GDM1 (cell line): ENCODE measurements at regions not wholly inside any gene's neighbourhood (a gene's known extent, or its start where the extent isn't known, plus 50 kb on each side); places are given as distances from the start of the nearest gene placed in this dataset.

Experiments
- DNase-seq: peaks from one replicate; lab custom pipeline; 2025; lab: John Stamatoyannopoulos, UW

DNA sequence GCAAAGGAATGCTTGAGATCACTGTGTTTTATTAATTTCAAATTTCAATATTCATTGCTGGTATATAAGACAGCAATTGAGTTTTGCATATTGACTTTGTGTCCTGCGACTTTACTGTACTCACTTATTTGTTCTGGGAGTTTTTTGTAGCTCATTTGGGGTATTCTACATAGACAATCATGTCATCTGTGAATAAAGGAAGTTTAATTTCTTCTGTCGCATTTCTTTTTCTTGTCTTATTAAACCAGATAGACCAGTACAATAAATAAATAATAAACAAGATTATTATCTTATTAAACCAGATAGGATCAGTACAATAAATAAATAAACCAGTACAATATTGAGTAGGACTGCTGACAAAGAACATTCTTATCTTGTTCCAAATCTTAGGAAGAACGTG lies 448.2 kb downstream of the RPS24 start:
- no peak for DNase-seq

DNA sequence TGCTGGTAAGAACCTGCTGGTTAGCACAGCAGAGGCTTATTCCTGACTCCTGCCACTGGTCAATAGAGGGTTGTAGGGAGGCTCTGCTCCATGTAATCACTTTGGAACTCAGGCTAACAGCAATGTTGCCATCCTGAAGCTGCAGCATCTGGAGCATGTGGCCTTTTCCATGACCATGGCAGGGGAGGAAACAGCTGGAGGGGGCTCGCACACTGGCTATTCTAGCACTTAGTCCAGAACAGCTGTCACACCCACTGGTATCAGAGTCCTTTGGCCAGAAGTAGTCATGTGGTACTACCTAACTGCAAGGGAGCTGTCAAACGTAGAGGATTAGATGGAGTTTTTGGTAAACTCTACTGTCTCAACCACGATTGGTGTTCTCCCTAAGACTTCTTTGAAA lies 450.0 kb downstream of the RPS24 start:
- no peak for DNase-seq

DNA sequence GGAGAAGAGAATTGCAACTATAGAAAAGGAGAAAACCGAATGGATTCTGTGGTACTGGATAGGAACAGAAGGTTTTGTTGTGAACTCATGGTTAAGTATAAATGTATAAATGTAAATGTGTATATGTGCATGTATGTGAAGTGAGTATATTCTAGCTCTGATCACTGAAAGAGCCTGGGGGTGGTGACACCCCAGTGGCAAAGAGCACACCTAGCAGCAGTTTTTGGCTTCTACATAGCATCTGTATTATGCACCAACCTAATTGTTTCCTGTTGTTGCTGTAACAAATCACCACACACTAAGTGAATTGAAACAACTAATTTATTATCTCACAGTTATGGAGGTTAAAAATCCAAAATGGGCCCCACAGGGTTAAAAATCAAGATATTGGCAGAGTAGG lies 455.4 kb downstream of the RPS24 start:
- no peak for DNase-seq

DNA sequence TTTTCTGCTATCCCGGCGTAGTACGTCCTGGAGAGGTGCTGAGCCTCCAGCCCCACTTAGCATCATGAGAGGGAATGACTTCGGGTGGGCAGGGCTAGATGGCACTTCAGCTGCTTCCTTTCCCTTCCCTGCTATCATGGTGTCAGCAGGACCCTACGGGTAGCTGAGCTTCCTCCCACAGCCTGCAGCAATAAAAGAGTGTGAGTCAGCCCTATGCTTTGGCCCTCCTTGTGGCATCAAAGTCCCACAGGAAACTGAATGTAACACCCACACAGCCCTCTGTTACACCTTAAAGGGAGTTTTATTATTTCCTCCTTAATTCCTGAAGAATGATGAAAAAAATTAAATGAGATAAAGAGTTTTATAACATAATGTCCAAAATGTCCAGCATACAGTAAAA lies 458.1 kb downstream of the RPS24 start:
- DNase-seq, result peak; percentile 73

DNA sequence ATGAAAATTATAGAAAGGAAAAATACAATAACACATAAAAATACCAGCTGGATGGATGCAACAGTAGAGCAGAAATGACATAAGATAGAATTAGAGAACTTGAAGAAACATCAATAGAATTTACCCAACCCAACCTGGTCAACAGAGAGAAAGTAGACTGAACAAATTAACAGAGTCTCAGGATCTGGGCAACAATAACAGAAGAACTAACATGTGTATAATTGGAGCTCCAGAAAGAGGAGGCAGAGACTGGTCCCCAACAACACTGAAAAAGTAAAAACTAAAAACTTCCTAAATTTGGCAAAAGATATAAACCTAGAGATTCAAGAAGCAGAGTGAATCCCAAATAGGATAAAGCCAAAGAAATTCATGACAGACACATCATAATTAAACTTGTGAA lies 458.8 kb downstream of the RPS24 start:
- no peak for DNase-seq

DNA sequence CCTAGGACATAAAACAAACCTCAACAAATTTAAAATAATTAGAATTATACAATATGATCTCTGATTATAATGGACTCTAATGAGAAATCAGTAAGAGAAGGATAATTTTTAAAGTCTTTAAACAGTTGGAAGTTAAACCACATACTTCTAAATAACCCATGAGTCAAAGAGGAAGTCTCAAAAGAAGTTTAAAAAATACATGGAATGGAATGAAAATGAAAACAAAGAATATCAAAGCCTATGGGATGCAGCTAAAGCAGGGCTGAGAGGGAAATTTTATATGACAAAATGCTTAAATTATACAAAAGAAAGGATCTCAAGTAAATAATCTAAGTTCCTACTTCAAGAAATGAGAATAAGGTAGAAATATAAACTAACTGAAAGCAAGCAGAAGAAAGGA lies 460.5 kb downstream of the RPS24 start:
- DNase-seq, result no peak

DNA sequence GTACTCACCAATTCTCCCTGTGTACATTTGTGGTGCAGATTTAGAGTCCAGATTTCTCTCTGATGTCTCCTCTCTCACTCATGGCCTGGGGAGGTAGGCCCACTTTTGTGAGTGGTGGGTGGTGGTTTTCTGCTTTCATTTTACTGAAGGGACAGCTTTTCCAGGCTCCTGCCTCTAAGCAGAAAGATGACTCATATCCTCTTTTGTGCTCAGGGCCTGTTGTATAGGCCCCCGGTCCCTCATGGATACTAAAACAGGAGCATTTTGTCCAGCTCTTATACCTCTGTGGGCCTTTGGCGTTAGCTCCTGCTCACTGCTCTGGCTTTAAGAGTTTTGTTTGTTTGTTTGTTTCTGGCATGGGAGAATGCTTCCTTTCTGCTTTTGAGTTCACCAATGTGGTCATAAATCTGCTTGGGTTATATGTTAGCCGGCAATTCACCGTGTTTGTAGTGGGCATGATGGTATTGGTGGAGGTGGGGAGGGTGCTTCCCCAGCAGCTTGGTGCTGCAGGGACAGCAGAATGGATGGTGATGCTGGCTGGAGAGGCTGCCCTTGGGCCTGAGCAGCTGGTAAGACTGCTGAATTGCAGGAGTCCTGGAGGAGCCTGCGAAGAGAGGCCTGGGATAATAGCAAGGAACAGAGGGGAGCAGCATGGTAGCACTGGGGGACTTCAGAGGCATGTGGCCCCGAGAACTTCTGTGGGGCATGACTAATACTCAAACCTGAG lies 468.7 kb downstream of the RPS24 start:
- DNase-seq, result no peak

DNA sequence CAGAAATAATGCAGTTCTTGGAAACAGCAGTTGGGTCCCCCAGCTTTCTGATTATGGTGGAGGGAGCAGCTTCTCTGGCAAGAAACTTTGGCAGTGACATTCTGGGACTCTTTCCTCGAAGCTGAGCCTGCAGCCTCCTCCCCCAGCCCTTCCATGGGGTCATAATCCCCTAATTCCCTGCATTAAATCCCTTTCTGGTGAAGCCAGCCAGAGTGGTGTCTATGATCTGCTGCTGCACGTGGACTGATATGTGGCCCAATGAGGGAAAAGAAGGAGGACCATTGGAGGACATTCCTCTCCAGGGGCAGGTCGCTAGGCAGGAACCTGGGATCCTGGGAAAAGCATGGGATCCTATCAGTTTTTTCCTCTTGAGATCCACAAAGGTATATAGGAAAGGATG lies 470.5 kb downstream of the RPS24 start:
- DNase-seq, result no peak

DNA sequence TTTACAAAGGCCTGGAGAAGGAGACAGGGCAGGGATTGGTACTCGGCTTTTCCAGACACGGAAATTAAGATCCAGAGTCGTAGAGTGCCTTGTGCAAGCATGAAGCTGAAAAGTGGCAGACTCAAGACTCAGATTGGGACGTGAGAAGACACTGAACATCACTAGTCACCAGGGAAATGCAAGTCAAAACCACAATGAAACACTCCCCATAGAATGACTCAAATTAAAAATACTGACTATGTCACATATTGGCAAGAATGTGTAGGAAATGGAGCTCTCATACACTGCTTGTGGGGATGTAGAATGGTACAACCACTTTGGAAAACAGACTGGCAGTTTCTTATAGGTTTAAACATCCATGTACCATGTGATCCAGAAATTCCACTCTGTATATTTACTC lies 472.0 kb downstream of the RPS24 start:
- no peak for DNase-seq

DNA sequence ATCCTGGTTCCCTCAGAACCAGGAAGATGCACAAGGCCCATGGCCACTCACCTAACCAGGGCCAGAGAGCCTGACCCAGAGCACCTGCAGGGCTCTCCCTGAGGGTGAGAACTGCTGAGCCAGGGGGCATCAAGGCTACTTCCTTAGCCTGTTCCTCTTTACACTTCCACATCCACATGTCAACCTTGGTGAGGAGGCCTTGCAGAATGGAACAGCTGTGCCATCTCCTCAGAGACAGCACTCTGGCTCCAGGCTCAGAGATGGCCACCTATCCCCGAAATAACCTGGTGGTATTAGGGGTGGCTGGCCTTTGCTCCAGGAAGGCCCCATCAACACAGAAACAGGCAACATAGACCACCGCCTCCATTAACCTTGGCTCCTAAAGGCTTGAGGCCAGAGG lies 473.0 kb downstream of the RPS24 start:
- no peak for DNase-seq

DNA sequence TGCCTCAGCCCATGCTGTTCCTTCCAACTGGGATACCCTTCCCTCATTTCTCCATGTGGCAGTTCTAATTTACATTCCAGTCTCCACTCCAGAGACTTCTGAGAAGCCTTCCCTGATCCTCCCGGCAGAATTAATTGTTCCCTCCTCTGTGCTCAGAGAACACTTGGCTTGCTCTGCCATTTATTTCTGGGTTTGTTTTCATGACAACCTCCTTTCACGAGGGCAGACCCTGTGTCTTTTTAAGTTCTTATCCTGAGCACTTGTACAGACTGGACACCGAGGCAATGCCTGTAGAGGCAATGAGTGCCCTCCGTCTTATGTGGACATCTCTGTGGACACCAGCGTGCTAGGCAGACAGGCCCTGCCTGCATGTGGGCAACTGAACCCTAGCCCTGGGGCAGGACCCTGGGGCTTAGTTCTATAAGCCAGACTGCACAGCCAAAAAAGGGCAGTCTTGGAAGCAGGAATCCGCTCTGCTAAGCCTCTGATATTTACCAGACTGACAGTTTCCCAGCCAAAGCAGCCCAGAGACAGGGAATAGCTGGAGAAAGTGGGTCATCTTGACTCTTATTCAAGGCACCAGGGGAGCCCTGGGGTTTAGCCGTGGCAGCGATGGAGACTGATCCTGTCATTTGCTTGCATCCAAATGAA lies 474.0 kb downstream of the RPS24 start:
- DNase-seq, result no peak

DNA sequence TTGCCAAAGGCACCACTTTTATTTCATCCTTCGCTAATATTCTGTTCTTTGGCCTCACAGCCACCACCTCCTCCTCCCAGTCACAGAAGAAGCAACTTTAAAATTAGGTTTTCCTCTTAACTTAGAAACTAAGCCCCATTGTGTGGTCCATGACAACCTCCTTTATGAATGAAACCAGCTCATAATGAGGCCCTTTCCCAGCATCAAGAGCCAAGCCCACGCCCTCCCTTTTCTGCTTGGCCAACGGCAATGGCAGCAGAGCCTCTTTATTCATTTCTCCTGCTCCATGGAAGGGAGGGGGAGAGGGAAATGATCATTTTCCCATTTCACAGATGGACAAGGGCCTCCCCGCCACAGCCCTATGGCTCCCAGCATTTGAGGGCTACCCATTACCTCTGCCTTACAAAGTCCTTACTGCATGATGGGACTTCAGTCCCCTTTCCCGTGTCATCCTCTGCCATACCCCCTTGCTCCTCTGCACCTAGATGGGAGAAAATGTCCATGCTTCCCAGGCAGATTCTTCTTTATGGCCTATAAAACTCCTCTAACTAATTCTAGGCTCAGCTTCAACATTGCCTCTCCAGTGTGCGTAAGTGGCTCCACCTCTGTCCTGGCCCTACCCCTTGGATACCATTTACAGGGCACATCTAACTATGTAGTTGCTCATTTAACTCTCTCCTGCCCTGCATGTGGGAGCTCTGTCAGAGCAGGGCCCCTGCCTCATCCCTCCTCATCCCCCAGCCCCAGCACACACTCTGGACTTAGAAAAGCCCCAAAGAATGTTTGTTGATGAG lies 475.5 kb downstream of the RPS24 start:
- DNase-seq, result no peak

DNA sequence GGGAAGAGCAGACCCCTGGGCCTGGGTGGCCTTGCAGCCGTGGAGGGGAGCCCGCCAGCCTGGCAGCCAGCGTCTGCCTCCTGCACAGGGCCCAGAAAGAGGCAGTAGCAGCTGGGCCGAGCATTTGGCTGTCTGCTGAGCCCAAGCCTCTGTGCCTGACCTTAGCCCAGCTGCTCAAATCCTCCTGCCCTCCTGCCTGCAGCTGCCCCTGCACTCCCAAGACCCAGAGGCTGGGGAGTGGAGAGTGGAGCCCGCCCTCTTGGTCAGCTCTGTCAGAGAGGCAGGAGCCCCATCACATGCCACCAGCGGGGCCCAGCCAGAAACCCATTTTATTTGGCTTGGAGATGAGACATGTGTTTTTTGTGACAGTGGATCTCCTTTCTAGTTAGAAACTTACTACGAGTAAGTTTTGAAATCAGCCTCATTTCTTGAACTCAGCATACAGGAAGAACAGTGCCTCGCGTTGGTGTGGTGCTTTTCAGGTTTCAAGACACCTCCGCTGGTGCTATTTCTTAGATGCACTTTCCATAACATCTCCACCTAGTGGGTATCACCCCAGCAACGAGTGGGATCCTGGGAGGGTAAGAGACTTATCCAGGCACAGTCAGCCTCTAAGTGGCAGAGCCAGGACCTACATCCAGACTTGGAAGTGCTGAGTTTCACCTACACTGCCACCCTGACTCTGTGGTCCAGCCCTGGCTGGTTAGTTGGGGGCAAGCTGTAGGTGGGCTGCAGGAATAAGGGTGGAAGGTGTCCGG lies 477.1 kb downstream of the RPS24 start:
- DNase-seq, result no peak

DNA sequence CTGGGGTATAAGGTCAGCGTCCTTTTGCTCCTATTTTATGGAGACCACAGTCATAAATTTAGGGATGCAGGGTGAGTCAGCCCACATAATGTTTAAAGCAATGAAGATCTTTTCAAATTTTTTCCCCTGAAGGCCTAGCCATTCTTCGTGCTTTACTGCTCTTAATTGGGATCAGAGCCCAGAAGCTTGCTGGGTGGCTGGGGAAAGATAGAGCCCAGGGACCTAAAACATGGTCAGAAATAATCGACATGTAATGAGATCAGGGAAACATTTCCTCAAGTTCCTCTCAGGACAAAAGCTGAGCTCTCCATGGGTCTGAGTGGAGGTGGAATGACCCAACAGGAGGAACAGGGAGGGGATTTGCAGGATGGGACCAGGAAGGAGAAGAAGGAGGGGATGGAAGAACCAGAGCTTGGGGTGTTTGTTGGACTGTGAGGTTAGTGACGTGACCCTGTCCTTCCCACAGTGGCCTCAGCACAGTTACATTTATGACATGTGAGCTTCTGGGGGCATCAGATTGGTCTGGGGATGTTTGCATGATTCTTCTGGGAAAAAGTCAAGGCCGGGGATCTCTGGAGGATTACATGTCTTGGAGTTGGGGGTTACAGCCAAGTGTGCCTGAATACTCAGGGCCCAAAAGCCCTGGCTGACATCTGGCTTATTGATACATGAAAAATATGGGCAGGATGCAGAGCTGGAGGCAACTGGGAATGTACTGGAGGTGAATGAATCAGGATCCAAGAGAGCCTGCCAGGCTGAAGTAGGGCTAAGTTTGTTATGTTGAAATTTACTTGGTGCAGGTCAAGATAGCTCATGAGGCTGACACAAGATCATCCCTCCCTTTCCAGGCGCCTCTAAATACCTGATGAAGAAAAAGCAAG lies 477.9 kb downstream of the RPS24 start:
- DNase-seq, result no peak

DNA sequence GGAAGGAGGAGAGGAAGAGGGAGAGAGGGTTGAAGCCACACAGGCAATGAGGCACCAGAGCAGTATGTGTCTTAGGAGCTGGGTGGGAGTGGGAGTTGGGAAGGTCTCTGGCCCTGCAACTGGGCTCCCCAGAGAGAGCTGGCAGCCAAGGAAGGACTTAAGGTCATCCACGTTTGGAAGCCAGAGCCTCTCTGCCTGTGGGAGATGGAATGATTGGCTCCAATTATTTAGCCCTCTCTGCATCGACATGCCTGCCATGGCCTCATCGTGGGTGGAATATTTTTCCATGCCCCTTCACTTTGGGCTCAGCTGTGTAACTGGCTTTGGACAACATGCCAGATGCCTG lies 478.5 kb downstream of the RPS24 start:
- no peak for DNase-seq

DNA sequence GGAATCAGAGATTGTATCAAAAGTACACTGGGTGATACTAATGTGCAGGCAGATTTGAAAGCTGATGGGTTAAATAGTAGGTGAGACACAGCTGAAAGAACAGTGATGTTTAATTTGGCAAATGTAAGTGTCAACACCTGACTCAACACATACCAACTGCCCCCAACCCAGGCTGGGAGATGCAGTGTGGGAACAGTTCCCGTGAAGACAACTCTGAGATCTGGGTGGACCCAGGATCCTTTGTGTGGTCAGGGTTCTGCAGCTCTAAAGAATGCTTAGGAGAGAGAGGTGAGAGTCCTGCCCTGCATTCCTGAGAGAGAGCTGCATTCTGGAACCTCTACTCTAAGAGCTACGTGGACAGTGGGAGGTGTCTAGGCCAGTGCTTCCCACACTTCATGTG lies 479.7 kb downstream of the RPS24 start:
- DNase-seq, result no peak

DNA sequence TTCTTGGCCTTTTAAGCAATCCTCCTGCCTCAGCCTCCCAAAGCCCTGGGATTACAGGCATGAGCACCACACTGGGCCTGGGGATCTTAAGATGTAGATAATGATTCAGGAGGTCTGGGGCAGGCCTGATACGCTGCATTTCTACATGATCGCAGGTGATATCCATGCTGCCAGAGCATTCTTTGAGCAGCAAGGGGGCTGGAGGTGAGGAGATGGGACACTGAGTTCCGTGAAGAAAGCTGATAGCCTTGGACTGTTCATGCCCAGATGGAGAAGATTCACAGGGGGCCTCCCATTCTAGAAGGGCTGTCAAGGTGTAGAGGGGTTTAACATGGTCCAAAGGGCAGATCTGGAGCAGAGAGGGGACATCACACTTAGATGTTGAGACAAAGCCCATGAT lies 480.3 kb downstream of the RPS24 start:
- no peak for DNase-seq

DNA sequence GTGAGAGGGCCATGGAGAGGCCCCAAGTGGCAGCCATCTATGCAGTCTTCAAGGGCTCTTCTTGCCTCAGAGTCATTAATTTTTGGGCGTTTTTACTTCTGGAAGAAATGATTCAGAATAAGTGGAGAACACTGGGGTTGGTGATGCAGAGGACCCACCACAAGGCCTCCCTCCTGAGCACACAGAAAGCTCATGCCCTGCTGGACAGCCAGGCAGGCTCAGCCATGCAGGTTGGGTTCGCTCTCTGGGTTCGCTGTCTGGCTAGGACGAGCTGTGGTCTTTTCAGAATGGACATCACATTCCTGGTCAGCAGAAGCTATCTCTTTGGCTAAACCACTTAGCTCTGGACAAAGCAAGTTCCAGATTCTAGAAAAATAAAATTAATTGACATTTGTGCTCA lies 480.8 kb downstream of the RPS24 start:
- DNase-seq, result no peak

DNA sequence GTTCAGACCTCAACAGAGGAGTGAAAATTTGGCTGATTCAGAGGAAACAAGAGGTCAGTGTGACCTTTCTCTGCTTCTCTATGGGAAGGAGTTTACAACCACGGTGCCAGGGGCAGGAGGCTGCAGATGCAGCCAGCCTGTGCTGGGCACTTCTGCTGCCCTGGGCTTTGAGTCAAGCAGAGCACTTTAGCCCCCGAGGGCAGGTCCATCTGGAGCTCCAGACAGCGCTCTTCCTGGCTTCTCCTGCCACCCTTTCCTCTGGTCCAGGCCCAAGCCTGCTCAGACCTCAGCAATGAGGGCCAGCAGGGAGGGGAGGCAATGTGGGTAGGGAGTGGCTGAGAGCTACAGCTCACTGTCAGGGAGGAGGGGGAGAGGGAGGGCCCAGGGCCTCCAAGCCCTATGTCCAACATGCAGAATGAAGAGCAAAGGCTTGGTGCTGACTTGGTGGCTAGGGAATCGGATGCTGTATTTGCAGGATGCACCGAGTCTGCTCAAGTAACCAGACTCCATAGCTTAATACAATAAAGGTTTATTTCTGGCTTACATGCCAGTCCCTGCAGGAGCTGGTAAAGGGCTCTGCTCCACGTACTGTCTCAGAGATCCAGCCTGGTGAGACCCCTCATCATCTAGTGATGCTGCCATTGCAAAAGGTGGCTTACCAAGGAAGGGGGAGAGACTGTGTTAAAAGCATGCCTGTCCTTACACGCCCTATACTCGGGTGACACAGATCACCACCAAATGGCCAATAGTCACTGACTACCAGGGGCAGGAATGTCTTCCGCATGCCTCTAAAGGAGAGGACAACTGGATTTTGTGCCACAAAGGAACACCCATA lies 481.6 kb downstream of the RPS24 start:
- no peak for DNase-seq

DNA sequence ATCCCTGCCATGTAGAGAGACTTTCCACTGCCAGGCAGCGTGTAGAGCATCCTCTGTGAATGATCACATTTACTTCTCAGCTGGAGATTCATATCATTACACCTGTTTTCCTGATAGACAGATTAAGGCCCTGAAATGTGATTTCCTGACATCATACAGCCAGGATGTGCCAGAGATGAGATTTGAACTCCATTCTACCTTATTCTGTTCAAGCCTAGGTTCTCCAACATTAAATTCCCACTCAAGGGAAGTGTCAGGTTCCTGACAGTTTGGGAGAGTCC lies 482.1 kb downstream of the RPS24 start:
- no peak for DNase-seq

DNA sequence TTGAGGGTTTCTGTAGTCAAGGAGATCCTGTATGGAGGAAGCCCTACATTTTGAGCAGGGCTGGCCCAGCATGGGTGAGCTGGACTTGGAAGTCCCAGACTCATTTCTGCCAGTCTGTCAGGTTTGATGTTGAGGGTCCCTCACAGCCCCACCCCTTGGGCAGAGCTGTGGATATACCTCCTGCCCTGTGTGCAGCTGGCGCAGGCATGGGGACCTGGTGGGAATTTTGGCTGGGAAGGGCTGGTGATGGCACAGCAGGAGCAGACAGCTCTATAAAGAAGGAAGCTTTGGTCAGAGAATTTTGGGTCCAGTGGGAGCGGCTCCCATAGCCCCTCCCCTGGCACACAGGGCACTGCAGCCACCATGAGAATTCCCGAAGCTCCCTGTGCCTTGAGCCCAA lies 482.6 kb downstream of the RPS24 start:
- no peak for DNase-seq
